IMR-90 (cell line): ENCODE measurements at regions not wholly inside any gene's neighbourhood (a gene's known extent, or its start where the extent isn't known, plus 50 kb on each side); places are given as distances from the start of the nearest gene placed in this dataset.
A peak's percentile ranks its signal among the peaks of the same experiment; 100 is the strongest.

Experiments
- ATAC-seq: fragments of 200-7000 bp; cut with Tn5 transposase; 2 replicates; pipeline ENCODE4 v1.9.1; 2020; ENCODE audit warnings: low read depth, mild to moderate bottlenecking, moderate library complexity
- BruUV-seq: library from RNA; stranded (reverse); fragments of 400-500 nt; replicated peaks from 2 replicates; lab custom pipeline; 2021; lab: Mats Ljungman, UMichigan
- CTCF ChIA-PET: fragments of 300-600 bp; formaldehyde crosslinking; extraction: SDS; loops from one replicate; lab custom pipeline; 2021; ENCODE audit warnings: antibody characterized with exemption; lab: Yijun Ruan, JAX
- POLR2A ChIA-PET: fragments of 300-600 bp; sonication (Branson Sonifier 250); formaldehyde crosslinking; loops from one replicate; lab custom pipeline; 2022; ENCODE audit warnings: antibody characterized with exemption; ENCODE audit not compliant: unreplicated experiment; lab: Charles Lee
- DNase-seq: peaks from one replicate; pipeline ENCODE4 v3.0.0; 2013
- H2AFZ ChIP-seq: replicated peaks from 2 replicates; pipeline ENCODE3; 2013; ENCODE audit warnings: low read length, mild to moderate bottlenecking; ENCODE audit not compliant: poor library complexity
- H2AK5ac ChIP-seq: 2 replicates; pipeline ENCODE4 v1.6.1; 2013; ENCODE audit warnings: low read depth, low read length, inconsistent platforms
- H2AK9ac ChIP-seq: replicated peaks from 2 replicates; pipeline ENCODE3; 2013; ENCODE audit warnings: mild to moderate bottlenecking, low read depth, low read length, moderate library complexity; ENCODE audit not compliant: poor library complexity
- H2BK120ac ChIP-seq: 2 replicates; pipeline ENCODE4 v1.6.1; 2013; ENCODE audit warnings: low read depth, low read length, inconsistent platforms
- H2BK15ac ChIP-seq: 3 replicates; pipeline ENCODE4 v1.6.1; 2013; ENCODE audit warnings: low read depth, low read length, inconsistent platforms
- H2BK20ac ChIP-seq: 2 replicates; pipeline ENCODE4 v1.6.1; 2013; ENCODE audit warnings: low read depth, mild to moderate bottlenecking, inconsistent platforms, low read length, moderate library complexity
- H2BK5ac ChIP-seq: 2 replicates; pipeline ENCODE4 v1.6.1; 2013; ENCODE audit warnings: mild to moderate bottlenecking, low read depth, low read length, inconsistent platforms; ENCODE audit not compliant: poor library complexity, severe bottlenecking
- H3K14ac ChIP-seq: replicated peaks from 2 replicates; pipeline ENCODE4 v1.6.1; 2013; ENCODE audit warnings: low read depth, low read length, inconsistent platforms
- H3K18ac ChIP-seq: 2 replicates; pipeline ENCODE4 v1.6.1; 2013; ENCODE audit warnings: low read depth, low read length, control low read depth
- H3K23ac ChIP-seq: 2 replicates; pipeline ENCODE4 v1.6.1; 2013; ENCODE audit warnings: low read depth, low read length, inconsistent platforms
- H3K27ac ChIP-seq: 2 replicates; pipeline ENCODE4 v1.5.1; 2013; ENCODE audit warnings: mild to moderate bottlenecking, control low read depth, low read length; ENCODE audit not compliant: insufficient read depth
- H3K27me3 ChIP-seq: 2 replicates; pipeline ENCODE4 v1.6.1; 2013; ENCODE audit warnings: low read length; ENCODE audit not compliant: control insufficient read depth, insufficient read depth
- H3K36me3 ChIP-seq: 2 replicates; pipeline ENCODE4 v1.6.1; 2013; ENCODE audit warnings: low read length, mixed read lengths; ENCODE audit not compliant: control insufficient read depth, insufficient read depth
- H3K4ac ChIP-seq: 2 replicates; pipeline ENCODE4 v1.6.1; 2013; ENCODE audit warnings: low read depth, low read length, inconsistent platforms
- H3K4me1 ChIP-seq: 2 replicates; pipeline ENCODE4 v1.6.1; 2013; ENCODE audit warnings: low read length, mixed read lengths; ENCODE audit not compliant: control insufficient read depth, insufficient read depth
- H3K4me2 ChIP-seq: 2 replicates; pipeline ENCODE4 v1.6.1; 2013; ENCODE audit warnings: low read depth, mild to moderate bottlenecking, control low read depth, low read length, moderate library complexity
- H3K4me3 ChIP-seq: 2 replicates; pipeline ENCODE4 v1.5.1; 2013; ENCODE audit warnings: low read depth, mild to moderate bottlenecking, control low read depth, low read length, moderate library complexity; ENCODE audit not compliant: insufficient read depth
- H3K56ac ChIP-seq: 2 replicates; pipeline ENCODE4 v1.6.1; 2013; ENCODE audit warnings: low read length, inconsistent platforms; ENCODE audit not compliant: insufficient read depth; ENCODE audit errors: extremely low read depth
- H3K79me1 ChIP-seq, 2 experiments: 2 replicates each; pipeline ENCODE4 v1.6.1; 2013; ENCODE audit warnings: low read length in 2 of 2, inconsistent platforms in 1 of 2, low read depth in 1 of 2
- H3K9ac ChIP-seq: 2 replicates; pipeline ENCODE4 v1.6.1; 2013; ENCODE audit warnings: low read depth, low read length, control low read depth
- H3K9me1 ChIP-seq: 2 replicates; pipeline ENCODE4 v1.6.1; 2013; ENCODE audit warnings: low read length, inconsistent platforms; ENCODE audit not compliant: insufficient read depth
- H3K9me3 ChIP-seq: 2 replicates; pipeline ENCODE4 v1.6.1; 2013; ENCODE audit warnings: low read length; ENCODE audit not compliant: control insufficient read depth, insufficient read depth
- H4K20me1 ChIP-seq: 2 replicates; pipeline ENCODE4 v1.6.1; 2013; ENCODE audit warnings: low read length, inconsistent platforms; ENCODE audit not compliant: insufficient read depth
- H4K5ac ChIP-seq: 2 replicates; pipeline ENCODE4 v1.6.1; 2013; ENCODE audit warnings: mild to moderate bottlenecking, low read depth, low read length, control low read depth
- H4K8ac ChIP-seq, 2 experiments: 2 replicates each; pipeline ENCODE4 v1.6.1; 2013; ENCODE audit warnings: low read depth in 2 of 2, low read length in 2 of 2, control low read depth in 1 of 2, inconsistent platforms in 1 of 2
- H4K91ac ChIP-seq: 2 replicates; pipeline ENCODE4 v1.6.1; 2013; ENCODE audit warnings: low read depth, low read length, inconsistent platforms; ENCODE audit not compliant: insufficient read depth
- BHLHE40 ChIP-seq: fragments of 150-350 bp; IDR thresholded peaks from 2 replicates; pipeline ENCODE4 v1.6.1; 2016; ENCODE audit warnings: mild to moderate bottlenecking, low read depth, low read length
- CEBPB ChIP-seq: IDR thresholded peaks from 2 replicates; pipeline ENCODE4 v1.6.1; 2012; ENCODE audit warnings: low read depth, low read length, improper control_type of control experiment
- CHD1 ChIP-seq: IDR thresholded peaks from 2 replicates; pipeline ENCODE4 v1.6.1; 2012; ENCODE audit warnings: low read depth, low read length, improper control_type of control experiment
- CTCF ChIP-seq: conservative IDR thresholded peaks from 2 replicates; pipeline ENCODE4 v1.5.1; 2012; ENCODE audit warnings: mild to moderate bottlenecking, low read depth, low read length, improper control_type of control experiment
- ELK1 ChIP-seq: fragments of 150-350 bp; IDR thresholded peaks from 2 replicates; pipeline ENCODE4 v1.6.1; 2016; ENCODE audit warnings: low read depth, mild to moderate bottlenecking, low read length, moderate library complexity, borderline replicate concordance
- FOS ChIP-seq: fragments of 150-350 bp; IDR thresholded peaks from 2 replicates; pipeline ENCODE4 v1.6.1; 2016; ENCODE audit warnings: low read depth, low read length
- MAFK ChIP-seq: IDR thresholded peaks from 2 replicates; pipeline ENCODE4 v1.6.1; 2012; ENCODE audit warnings: low read depth, low read length, improper control_type of control experiment
- MAZ ChIP-seq: IDR thresholded peaks from 2 replicates; pipeline ENCODE4 v1.6.1; 2012; ENCODE audit warnings: low read depth, mild to moderate bottlenecking, low read length, improper control_type of control experiment, moderate library complexity, borderline replicate concordance
- MXI1 ChIP-seq: IDR thresholded peaks from 2 replicates; pipeline ENCODE4 v1.6.1; 2012; ENCODE audit warnings: low read depth, mild to moderate bottlenecking, low read length, moderate library complexity, borderline replicate concordance
- NFE2L2 ChIP-seq: fragments of 150-350 bp; IDR thresholded peaks from 2 replicates; pipeline ENCODE4 v1.6.1; 2016; ENCODE audit warnings: low read depth, mild to moderate bottlenecking, low read length
- POLR2A ChIP-seq: IDR thresholded peaks from 2 replicates; pipeline ENCODE4 v1.6.1; 2012; ENCODE audit warnings: mild to moderate bottlenecking, low read depth, low read length
- RAD21 ChIP-seq: IDR thresholded peaks from 2 replicates; pipeline ENCODE4 v1.6.1; 2012; ENCODE audit warnings: low read length, improper control_type of control experiment
- RCOR1 ChIP-seq: IDR thresholded peaks from 2 replicates; pipeline ENCODE4 v1.6.1; 2012; ENCODE audit warnings: mild to moderate bottlenecking, low read length, improper control_type of control experiment; ENCODE audit not compliant: insufficient replicate concordance
- RFX5 ChIP-seq: IDR thresholded peaks from 2 replicates; pipeline ENCODE4 v1.8.0; 2012; ENCODE audit warnings: low read depth, mild to moderate bottlenecking, low read length, moderate library complexity
- SMC3 ChIP-seq: fragments of 150-350 bp; IDR thresholded peaks from 2 replicates; pipeline ENCODE4 v1.6.1; 2016; ENCODE audit warnings: low read depth, mild to moderate bottlenecking, antibody characterized with exemption, low read length, moderate library complexity
- USF2 ChIP-seq: fragments of 150-350 bp; IDR thresholded peaks from 2 replicates; pipeline ENCODE4 v1.6.1; 2017; ENCODE audit warnings: mild to moderate bottlenecking, antibody characterized with exemption, low read length, low read depth
- WGBS, 2 experiments: methylation state at CpG; one replicate each; pipeline versions ENCODE4 v1.1.5 to v1.1.7; 2013; ENCODE audit warnings: missing lambda C conversion rate in 2 of 2; ENCODE audit not compliant: insufficient read length in 1 of 2; ENCODE audit errors: extremely low coverage in 2 of 2; 5-methylcytosine and 5-hydroxymethylcytosine counted together
- dilution Hi-C: fragments of 300-500 bp; cut with HindIII; formaldehyde crosslinking; loops from one replicate; pipeline ENCODE4 v1.14.3; 2018; ENCODE audit warnings: low sequenced_read_pairs; ENCODE audit not compliant: unreplicated experiment
- in situ Hi-C: fragments of 300-500 bp; cut with MboI; formaldehyde crosslinking; loops from 3 replicates; pipeline ENCODE4 v1.14.3; 2019; ENCODE audit warnings: low sequenced_read_pairs, inconsistent platforms, mixed read lengths
- intact Hi-C: fragments of 100-400 bp; cut with micrococcal nuclease; formaldehyde crosslinking; loops from 2 replicates; pipeline ENCODE4 v1.10.0; 2022

- POLR2A ChIA-PET, result no interaction called here
- Histone ChIP-seq H3K56ac (no peak overlapping the region), H3K79me1 (no peaks in the 10 kb centered on the region), H3K18ac (no peak overlapping the region), H2AK5ac (no peak overlapping the region), H3K27ac (no peak overlapping the region), H4K8ac (no peak overlapping the region), H2AK9ac (no peak overlapping the region), H3K9ac (no peak overlapping the region), H3K9me3 (no peaks in the 10 kb centered on the region), H3K14ac (no peak overlapping the region), H2BK20ac (no peak overlapping the region), H3K27me3 (no peaks in the 10 kb centered on the region; the same call in 1 of the 2 replicates), H2AFZ (peak overlapping the region; percentile 28), H4K20me1 (no peaks in the 10 kb centered on the region), H4K91ac (no peak overlapping the region), H3K4me3 (no peak overlapping the region), H2BK5ac (no peak overlapping the region), H2BK15ac (no peak overlapping the region), H4K5ac (no peak overlapping the region), H3K4me1 (no peaks in the 10 kb centered on the region), H3K4me2 (no peak overlapping the region), H2BK120ac (no peak overlapping the region), H3K23ac (no peak overlapping the region), H3K4ac (no peak overlapping the region), H3K36me3 (no peaks in the 10 kb centered on the region), H3K9me1 (no peaks in the 10 kb centered on the region; the same call in 1 of the 2 replicates)
- ATAC-seq (no peak), DNase-seq (no peak)
- no TSS peak for BruUV-seq
- TF ChIP-seq CEBPB (no peak), ELK1 (no peak), RAD21 (no peak), BHLHE40 (no peak), NFE2L2 (no peak), MAZ (no peak), USF2 (no peak), CTCF (no peak), RFX5 (no peak), FOS (no peak), MXI1 (no peak), SMC3 (no peak), RCOR1 (no peak), MAFK (no peak), CHD1 (no peak), POLR2A (no peak)
- WGBS, 2 experiments, result 44% methylated on average over 3 of the region's 19 CpGs; no CpG with 5 or more reads in 1 of the 2 experiments
- in situ Hi-C loops (no loop called here), dilution Hi-C loops (no loop called here), intact Hi-C loops (no loop called here)
- CTCF ChIA-PET, result interaction anchor here (0.7 kb wide), 1 partner anchor 22 kb away, joined by 5 read pairs; no protein-coding TSS in a partner anchor
Measured at GRCh38 chr15:95494971-95495541, 835.4 kb upstream of the NR2F2 start.
